ENCODE measurements at regions not wholly inside any gene's neighbourhood (a gene's known extent, or its start where the extent isn't known, plus 50 kb on each side); places are given as distances from the start of the nearest gene placed in this dataset.
A peak's percentile ranks its signal among the peaks of the same experiment; 100 is the strongest.

DNA sequence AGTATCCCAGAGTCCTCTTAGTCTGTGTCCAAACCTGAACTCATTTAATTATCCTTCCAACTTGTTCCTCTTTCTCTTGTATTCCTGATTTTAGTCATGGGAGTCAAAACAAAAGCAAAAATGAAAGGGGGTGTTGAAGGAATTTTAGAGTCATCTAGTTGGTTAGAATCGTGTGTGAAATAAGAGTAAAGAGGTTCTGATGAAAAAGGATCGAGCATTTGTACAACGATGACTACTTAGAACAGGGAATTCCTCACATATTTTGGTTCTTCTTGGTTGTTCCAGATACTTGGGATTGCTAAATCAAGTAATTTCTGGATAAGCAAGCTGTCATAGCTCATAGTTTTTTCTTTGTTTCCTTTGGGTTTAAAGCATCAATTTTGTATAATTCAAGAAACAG is 194.4 kb downstream of the BCOR start:
- DNase-seq: no peak
- Histone ChIP-seq H3K9me3 (no peaks in the 10 kb centered on the region), H3K4me1 (no peaks in the 10 kb centered on the region), H3K36me3 (no peaks in the 10 kb centered on the region), H3K27ac (no peak overlapping the region), H3K4me3 (no peak overlapping the region), H3K27me3 (no peaks in the 10 kb centered on the region)
- intact Hi-C loops (cut with DNase I; ENCODE audit: low total_unique reads): no loop called here
- TF ChIP-seq POLR2A (IDR thresholded peaks at IDR 0.05): no peak
- TF ChIP-seq, protein P1, sequence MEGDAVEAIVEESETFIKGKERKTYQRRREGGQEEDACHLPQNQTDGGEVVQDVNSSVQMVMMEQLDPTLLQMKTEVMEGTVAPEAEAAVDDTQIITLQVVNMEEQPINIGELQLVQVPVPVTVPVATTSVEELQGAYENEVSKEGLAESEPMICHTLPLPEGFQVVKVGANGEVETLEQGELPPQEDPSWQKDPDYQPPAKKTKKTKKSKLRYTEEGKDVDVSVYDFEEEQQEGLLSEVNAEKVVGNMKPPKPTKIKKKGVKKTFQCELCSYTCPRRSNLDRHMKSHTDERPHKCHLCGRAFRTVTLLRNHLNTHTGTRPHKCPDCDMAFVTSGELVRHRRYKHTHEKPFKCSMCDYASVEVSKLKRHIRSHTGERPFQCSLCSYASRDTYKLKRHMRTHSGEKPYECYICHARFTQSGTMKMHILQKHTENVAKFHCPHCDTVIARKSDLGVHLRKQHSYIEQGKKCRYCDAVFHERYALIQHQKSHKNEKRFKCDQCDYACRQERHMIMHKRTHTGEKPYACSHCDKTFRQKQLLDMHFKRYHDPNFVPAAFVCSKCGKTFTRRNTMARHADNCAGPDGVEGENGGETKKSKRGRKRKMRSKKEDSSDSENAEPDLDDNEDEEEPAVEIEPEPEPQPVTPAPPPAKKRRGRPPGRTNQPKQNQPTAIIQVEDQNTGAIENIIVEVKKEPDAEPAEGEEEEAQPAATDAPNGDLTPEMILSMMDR (IDR thresholded peaks at IDR 0.05): no peak

DNA sequence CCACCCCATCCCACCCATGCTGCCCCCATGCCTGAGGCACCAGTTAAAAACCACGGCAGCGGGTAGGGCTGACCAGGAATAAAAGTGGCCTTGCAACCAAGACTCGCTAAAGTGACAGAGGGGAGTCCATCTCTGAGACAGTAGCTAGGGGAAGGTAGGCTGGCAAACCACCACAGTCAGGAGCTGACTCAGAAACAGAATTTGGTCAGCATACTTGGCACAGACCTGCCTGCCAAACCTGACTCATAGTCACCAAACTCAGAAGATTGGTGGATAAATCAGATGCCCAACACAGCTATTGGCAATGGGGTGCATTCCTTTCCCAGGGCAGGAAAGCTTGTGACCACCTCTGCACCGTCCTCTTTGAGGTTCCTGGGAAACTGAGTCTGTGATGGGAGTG is 193.8 kb downstream of the BCOR start:
- no peak overlapping the region for H3K27ac ChIP-seq
- H3K36me3 ChIP-seq: no peaks in the 10 kb centered on the region
- H3K4me3 ChIP-seq: no peak overlapping the region
- no peaks in the 10 kb centered on the region for H3K4me1 ChIP-seq
- H3K27me3 ChIP-seq: no peaks in the 10 kb centered on the region
- intact Hi-C loops (cut with DNase I; ENCODE audit: low total_unique reads): no loop called here
- TF ChIP-seq POLR2A (IDR thresholded peaks at IDR 0.05): no peak
- TF ChIP-seq, protein P1 (IDR thresholded peaks at IDR 0.05): no peak
- DNase-seq: no peak
- no peaks in the 10 kb centered on the region for H3K9me3 ChIP-seq

DNA sequence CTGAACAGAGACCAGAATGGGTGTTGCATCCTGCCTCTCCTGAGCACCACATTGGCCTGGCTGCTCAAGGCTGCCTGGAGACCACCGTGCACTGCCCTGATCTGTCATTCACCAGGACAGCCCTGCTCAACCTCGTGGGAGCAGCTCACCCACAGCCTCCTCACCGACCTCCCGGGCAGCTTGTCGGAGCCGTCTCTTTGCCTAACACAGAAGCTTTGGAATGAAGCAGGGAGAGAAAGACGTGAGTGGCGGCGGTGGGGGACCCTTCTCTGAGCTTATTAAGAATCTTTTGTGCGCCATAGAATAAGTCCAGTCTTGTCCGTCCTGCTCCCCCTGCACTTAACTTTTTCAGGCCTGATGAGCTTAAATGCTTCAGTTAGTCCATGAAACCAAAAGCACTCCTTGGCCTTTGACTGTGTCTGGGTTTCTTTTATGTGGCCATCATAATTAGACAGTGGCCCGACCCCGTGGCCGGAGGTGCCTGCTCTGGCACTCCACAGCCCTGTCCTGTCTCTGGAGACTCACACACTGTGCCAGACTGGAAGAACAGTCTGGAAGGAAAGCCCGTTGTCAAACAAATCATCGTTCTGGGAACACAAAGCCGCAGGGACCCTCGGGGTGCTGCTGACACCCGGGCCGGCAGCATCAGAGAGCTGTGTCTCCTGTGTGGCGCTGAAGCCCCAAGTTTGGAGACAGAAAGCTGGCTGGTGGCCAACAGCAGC is 192.8 kb downstream of the BCOR start:
- TF ChIP-seq POLR2A (IDR thresholded peaks at IDR 0.05): no peak
- TF ChIP-seq, protein P1 (IDR thresholded peaks at IDR 0.05): no peak
- Histone ChIP-seq H3K4me1 (no peaks in the 10 kb centered on the region), H3K27ac (peak overlapping the region in 1 of 2 donors; percentile 68), H3K27me3 (no peaks in the 10 kb centered on the region), H3K36me3 (no peaks in the 10 kb centered on the region), H3K4me3 (no peak overlapping the region), H3K9me3 (no peaks in the 10 kb centered on the region)
- no peak for DNase-seq
- intact Hi-C loops (cut with DNase I; ENCODE audit: low total_unique reads): no loop called here

DNA sequence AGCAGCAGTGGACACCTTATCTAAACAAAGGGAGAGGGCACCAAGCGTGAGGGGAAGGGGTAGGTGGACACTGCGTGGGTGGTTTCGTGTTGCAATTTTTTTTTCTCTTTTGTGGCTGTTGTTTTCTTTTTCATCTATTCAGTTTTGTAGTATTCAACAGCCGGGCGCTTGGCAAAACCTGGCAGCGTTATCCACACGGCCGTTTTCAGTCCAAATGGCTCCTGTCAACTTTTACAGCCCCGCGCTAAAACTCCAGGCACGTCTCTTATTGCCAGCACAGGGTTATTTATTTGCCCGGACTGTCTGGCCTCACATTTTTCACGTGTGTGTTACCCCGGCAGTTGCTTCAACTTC is 192.2 kb downstream of the BCOR start:
- DNase-seq: peak; percentile 51 to 68
- TF ChIP-seq POLR2A (IDR thresholded peaks at IDR 0.05): no peak

DNA sequence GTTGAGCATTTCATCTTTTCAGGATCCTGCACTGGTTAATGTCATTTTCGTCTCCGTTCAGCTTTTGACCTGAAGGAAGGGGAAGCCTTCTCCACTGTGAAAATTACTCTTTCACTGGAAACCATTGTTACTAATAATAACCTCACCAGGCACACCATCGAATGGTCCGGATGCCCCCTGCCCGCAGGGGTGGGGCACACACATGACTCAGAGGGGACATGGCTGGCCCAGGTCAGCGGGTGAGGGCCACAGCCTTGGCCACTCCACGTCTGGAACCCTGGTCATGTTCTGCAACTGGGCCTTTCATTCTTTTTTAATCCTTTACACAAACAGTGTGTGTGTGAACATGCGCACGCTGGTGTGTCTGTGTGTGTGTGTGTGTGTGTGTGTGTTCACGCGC is 191.8 kb downstream of the BCOR start:
- DNase-seq: no peak
- Histone ChIP-seq H3K27ac (peak overlapping the region; percentile 39 to 68), H3K9me3 (no peaks in the 10 kb centered on the region), H3K27me3 (no peaks in the 10 kb centered on the region), H3K36me3 (no peaks in the 10 kb centered on the region), H3K4me1 (no peaks in the 10 kb centered on the region), H3K4me3 (no peak overlapping the region)
- intact Hi-C loops (cut with DNase I; ENCODE audit: low total_unique reads): no loop called here
- TF ChIP-seq, protein P1 (IDR thresholded peaks at IDR 0.05): no peak
- no peak for TF ChIP-seq POLR2A (IDR thresholded peaks at IDR 0.05)

More for the DNA sequence above, 192.2 kb downstream of the BCOR start:
- no peaks in the 10 kb centered on the region for H3K9me3 ChIP-seq
- H3K36me3 ChIP-seq: no peaks in the 10 kb centered on the region
- no peaks in the 10 kb centered on the region for H3K27me3 ChIP-seq
- no peaks in the 10 kb centered on the region for H3K4me1 ChIP-seq
- intact Hi-C loops (cut with DNase I; ENCODE audit: low total_unique reads): no loop called here
- no peak overlapping the region for H3K4me3 ChIP-seq
- H3K27ac ChIP-seq: peak overlapping the region in 1 of 2 donors; percentile 68

Measured in uterus (tissue), 3 donors.